ENCODE measurements at regions not wholly inside any gene's neighbourhood (a gene's known extent, or its start where the extent isn't known, plus 50 kb on each side); places are given as distances from the start of the nearest gene placed in this dataset.

GRCh38 chr3:40951636-40952035 is 247.7 kb upstream of the CTNNB1 start:
- H3K4me3 ChIP-seq (ENCODE audit: low read depth, low read length): no peak overlapping the region
- TF ChIP-seq CTCF (IDR thresholded peaks at IDR 0.05; ENCODE audit: borderline replicate concordance, insufficient read depth, low read depth, low read length): no peak

- no peak for TF ChIP-seq CTCF (IDR thresholded peaks at IDR 0.05; ENCODE audit: borderline replicate concordance, insufficient read depth, low read depth, low read length)
- no peak overlapping the region for H3K4me3 ChIP-seq (ENCODE audit: low read depth, low read length)
Observed at GRCh38 chr3:40961104-40961857, 238.0 kb upstream of the CTNNB1 start.

DNA sequence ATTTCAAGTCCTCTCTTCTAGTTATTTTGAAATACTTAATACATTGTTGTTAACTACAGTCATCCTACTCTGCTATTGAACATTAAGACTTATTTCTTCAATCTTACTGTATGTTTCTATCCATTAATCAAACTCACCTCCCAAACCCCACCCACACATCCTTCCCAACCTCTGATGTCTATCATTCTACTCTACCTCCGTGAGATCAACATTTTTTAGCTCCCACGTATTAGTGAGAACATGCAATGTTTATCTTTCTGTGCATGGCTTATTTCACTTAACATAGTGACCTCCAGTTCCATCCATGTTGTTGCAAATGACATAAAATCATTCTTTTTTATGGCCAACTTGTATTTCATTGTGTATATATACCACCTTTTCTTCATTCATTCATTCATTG is 236.6 kb upstream of the CTNNB1 start:
- no peak for TF ChIP-seq CTCF (IDR thresholded peaks at IDR 0.05; ENCODE audit: borderline replicate concordance, insufficient read depth, low read depth, low read length)

DNA sequence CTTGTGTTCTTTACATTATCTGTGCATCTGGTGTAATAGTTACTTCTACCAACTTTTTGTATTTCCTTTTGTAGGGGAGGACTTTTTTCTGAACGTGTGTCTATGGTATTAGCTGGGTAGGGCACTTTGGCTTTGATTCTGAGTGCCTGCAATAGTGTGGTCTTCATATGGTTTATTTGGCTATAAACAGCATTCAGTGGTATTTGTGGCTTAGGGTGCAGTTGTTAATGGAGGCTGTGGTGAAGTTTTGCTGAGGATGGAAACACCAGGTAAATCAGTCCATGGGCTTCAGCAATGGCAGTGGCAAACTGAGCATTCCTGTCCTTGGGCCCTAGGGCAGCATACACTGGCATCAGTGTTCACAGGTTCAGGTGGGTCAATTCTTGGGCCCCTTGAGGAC is 230.6 kb upstream of the CTNNB1 start:
- no peak for TF ChIP-seq CTCF (IDR thresholded peaks at IDR 0.05; ENCODE audit: borderline replicate concordance, insufficient read depth, low read depth, low read length)
- no peak overlapping the region for H3K4me3 ChIP-seq (ENCODE audit: low read depth, low read length)

More for the DNA sequence above, 236.6 kb upstream of the CTNNB1 start:
- H3K4me3 ChIP-seq (ENCODE audit: low read depth, low read length): no peak overlapping the region

DNA sequence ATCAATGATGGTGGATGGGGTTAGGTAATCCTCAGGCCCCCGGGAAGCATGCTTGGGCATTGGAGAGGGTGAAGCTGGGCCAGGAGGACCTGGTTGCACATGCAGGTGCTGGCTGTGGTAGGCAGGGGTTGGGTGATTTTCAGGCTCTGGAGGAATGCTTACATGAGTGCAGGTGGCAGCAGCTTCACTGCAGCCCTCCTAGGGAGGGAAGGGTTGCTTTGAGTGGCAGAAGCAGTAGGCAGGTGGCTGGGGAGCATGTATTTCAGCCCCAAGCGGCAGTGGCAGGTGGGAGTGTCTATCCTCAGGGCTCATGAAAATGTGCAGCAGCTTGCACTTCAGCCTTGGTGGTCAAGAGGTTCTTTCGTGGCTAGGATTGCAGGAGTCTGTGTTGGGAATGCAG is 230.0 kb upstream of the CTNNB1 start:
- TF ChIP-seq CTCF (IDR thresholded peaks at IDR 0.05; ENCODE audit: borderline replicate concordance, insufficient read depth, low read depth, low read length): no peak
- no peak overlapping the region for H3K4me3 ChIP-seq (ENCODE audit: low read depth, low read length)

- no peak for TF ChIP-seq CTCF (IDR thresholded peaks at IDR 0.05; ENCODE audit: borderline replicate concordance, insufficient read depth, low read depth, low read length)
- no peak overlapping the region for H3K4me3 ChIP-seq (ENCODE audit: low read depth, low read length)
Observed at GRCh38 chr3:40969756-40970466, 229.4 kb upstream of the CTNNB1 start.

Measured in GM12875 (cell line).